GM12864 (cell line): ENCODE measurements at regions not wholly inside any gene's neighbourhood (a gene's known extent, or its start where the extent isn't known, plus 50 kb on each side); places are given as distances from the start of the nearest gene placed in this dataset.

Experiments
- DNase-seq: peaks from one replicate; pipeline ENCODE4 v3.0.0-alpha.2; 2011; ENCODE audit warnings: low read depth
- H3K4me3 ChIP-seq: 2 replicates; pipeline ENCODE4 v1.5.1; 2011; ENCODE audit warnings: mild to moderate bottlenecking, low read depth, low read length, control low read depth
- TF ChIP-seq, protein P1 (sequence below): IDR thresholded peaks from 2 replicates; pipeline ENCODE4 v1.5.1; 2011; ENCODE audit warnings: low read depth, mild to moderate bottlenecking, moderate library complexity, low read length, control low read depth, inconsistent platforms; ENCODE audit errors: missing control alignments

DNA sequence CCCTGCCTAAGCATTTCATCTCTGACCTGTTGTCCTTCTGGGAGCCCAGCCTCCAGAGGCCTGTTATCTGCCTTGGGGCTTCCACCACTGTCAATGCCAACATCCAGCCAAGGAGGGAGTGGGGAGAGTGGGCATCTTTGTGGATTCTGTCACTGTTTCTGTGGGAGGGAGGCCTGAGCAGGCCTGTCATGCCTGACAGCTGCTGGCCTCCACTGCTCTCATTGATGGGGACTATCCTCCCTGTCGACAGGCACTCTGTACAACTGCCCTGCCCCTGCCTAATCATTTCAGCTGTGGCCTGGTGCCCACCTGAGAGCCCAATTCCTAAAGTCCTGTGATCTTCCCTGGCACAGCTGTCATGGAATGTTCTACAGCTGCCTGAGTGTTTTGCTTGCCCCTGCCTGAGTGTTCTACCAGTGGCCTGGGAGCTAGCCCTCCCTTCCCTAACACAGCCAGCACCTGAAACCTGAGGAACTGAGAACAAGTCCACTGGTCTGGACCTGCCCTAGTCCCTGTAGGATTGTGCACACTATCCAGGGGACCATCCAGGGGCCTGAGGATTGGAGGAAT, 145.3 kb downstream of the FAM83B start:
- DNase-seq: no peak
- TF ChIP-seq, protein P1, sequence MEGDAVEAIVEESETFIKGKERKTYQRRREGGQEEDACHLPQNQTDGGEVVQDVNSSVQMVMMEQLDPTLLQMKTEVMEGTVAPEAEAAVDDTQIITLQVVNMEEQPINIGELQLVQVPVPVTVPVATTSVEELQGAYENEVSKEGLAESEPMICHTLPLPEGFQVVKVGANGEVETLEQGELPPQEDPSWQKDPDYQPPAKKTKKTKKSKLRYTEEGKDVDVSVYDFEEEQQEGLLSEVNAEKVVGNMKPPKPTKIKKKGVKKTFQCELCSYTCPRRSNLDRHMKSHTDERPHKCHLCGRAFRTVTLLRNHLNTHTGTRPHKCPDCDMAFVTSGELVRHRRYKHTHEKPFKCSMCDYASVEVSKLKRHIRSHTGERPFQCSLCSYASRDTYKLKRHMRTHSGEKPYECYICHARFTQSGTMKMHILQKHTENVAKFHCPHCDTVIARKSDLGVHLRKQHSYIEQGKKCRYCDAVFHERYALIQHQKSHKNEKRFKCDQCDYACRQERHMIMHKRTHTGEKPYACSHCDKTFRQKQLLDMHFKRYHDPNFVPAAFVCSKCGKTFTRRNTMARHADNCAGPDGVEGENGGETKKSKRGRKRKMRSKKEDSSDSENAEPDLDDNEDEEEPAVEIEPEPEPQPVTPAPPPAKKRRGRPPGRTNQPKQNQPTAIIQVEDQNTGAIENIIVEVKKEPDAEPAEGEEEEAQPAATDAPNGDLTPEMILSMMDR: no peak
- H3K4me3 ChIP-seq: no peak overlapping the region

GRCh38 chr6:54992789-54993188, 146.2 kb downstream of the FAM83B start:
- TF ChIP-seq, protein P1: peak; percentile 57
- H3K4me3 ChIP-seq: no peak overlapping the region
- no peak for DNase-seq

- DNase-seq: no peak
- no peak overlapping the region for H3K4me3 ChIP-seq
- TF ChIP-seq, protein P1: no peak
Measured at GRCh38 chr6:54993294-54993693, 146.7 kb downstream of the FAM83B start.

DNA sequence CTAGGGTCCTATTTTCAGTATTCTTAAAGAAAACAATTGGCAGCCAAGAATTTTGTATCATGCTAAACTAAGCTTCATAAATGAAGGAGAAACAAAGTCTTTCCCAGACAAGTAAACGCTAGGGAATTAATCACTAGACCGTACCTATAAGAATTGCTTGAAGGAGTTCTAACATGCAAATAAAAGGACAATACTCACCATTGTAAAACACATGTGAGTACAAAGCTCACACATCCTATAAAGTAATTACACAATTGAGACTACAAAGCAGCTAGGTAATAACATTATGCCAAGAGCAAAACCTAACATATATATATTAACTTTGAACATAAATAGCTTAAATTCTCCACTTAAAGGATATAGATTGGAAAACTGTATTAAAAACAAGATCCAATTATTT, 147.4 kb downstream of the FAM83B start:
- H3K4me3 ChIP-seq: no peak overlapping the region
- TF ChIP-seq, protein P1: no peak
- no peak for DNase-seq

GRCh38 chr6:54998576-54998975, 152.0 kb downstream of the FAM83B start:
- DNase-seq: no peak
- TF ChIP-seq, protein P1: no peak
- H3K4me3 ChIP-seq: no peak overlapping the region

GRCh38 chr6:55003719-55004430, 157.3 kb downstream of the FAM83B start:
- no peak overlapping the region for H3K4me3 ChIP-seq
- TF ChIP-seq, protein P1: no peak

DNA sequence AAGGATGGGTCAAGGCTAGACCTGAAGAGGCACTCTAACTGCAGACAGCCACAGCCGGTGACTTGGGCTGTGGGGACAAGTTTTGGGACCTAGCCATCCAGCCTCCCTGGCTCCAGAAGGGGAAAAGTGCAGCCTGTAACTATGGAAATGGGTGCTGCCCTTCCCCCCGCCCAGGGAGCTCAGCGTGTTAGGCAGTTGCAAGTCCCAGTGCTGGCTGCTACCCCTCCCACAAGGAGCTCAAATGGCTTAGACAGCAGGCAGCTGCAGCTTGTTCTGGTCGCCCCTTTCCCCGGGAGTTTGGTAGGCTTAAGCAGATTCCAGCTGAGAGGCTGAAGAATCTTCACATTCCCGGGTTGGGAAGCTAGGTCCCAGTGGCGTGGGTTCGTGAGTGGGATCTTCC, 162.6 kb downstream of the FAM83B start:
- no peak overlapping the region for H3K4me3 ChIP-seq
- no peak for DNase-seq
- TF ChIP-seq, protein P1: no peak

More at GRCh38 chr6:55003719-55004430, 157.3 kb downstream of the FAM83B start:
- DNase-seq: no peak
